ENCODE measurements at regions not wholly inside any gene's neighbourhood (a gene's known extent, or its start where the extent isn't known, plus 50 kb on each side); places are given as distances from the start of the nearest gene placed in this dataset.
"Not testable (repeated sequence)": the region's sequence is repeated elsewhere in the genome, so short reads cannot be mapped to it uniquely, and the experiment has no call there.

DNA sequence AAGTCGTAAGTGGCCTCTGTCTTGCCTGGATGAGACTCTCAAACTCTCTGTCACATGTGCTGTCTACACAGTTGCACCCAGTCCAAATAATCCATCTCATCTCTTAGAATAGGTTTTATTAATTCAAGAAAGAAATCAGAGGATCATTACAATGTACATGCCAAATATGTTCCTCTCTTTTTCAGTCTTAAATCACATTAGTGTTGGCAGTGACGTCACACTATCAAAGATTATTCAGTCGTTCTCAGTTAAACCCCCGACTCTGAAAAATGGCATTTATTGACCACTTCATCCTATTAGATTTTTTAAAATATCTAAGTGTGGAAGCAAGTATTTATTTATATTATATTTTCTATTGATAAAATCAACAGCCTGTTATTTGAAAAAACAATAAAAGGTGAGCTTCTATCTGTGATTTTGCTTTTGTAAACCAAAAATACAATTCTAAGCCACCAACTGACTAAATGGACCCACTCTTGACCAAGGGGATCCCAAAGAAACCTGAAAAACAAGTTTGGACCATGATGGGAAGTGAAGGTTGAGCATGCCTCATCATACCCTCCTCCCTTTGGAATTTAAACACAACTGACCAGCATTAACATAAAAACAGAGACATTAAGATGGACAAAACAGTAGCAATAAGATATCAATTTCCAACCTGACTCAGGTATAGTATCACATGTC is 1894.4 kb upstream of the LRRTM1 start:
- no peaks in the 10 kb centered on the region; the same call in 1 of the 2 replicates for H3K4me1 ChIP-seq (ENCODE audit: insufficient read depth, low read length)
- no peak overlapping the region for H3K9ac ChIP-seq (ENCODE audit: low read depth, low read length)
- no peaks in the 10 kb centered on the region for H3K9me3 ChIP-seq (ENCODE audit: control insufficient read depth, insufficient read depth, low read length)
- no peaks in the 10 kb centered on the region for H3K36me3 ChIP-seq (ENCODE audit: insufficient read depth, low read length)

DNA sequence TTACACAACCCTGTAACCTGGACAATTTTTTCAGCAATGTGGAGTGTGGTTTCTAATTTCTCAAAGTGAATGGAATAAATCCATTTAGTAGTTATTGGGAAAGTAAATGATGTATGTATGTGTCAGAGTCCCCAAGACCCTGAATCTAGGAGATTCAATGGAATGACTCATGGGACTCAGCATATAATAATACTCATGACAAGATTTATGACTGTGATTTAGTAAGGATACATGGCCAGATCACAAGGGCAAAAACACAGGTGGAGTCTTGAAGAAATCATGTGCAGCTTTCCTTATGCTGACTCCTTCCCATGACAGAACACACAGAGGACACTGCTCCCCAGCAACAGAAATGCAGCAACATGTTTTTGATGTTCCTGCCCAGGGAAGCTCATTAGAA is 1877.7 kb upstream of the LRRTM1 start:
- no peak overlapping the region for H3K9ac ChIP-seq (ENCODE audit: low read depth, low read length)
- no peaks in the 10 kb centered on the region for H3K36me3 ChIP-seq (ENCODE audit: insufficient read depth, low read length)
- H3K9me3 ChIP-seq (ENCODE audit: control insufficient read depth, insufficient read depth, low read length): no peaks in the 10 kb centered on the region
- no peaks in the 10 kb centered on the region for H3K4me1 ChIP-seq (ENCODE audit: insufficient read depth, low read length)

DNA sequence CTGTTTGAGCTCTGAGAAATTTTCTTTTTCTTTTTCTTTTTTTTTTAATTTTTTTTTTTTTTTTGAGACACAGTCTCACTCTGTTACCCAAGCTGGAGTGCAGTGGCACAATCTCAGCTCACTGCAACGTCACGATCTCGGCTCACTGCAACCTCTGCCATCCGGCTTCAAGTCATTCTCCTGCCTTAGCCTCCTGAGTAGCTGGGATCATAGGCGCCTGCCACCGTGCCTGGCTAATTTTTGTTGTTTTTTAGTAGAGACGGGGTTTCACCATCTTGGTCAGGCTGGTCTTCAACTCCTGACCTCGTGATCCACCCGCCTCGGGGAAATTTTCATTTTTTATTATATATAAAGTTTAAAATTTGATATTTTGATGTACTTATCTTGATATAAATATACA is 1870.7 kb upstream of the LRRTM1 start:
- not testable (repeated sequence) for H3K9me3 ChIP-seq (ENCODE audit: control insufficient read depth, insufficient read depth, low read length); H3K4me1 ChIP-seq (ENCODE audit: insufficient read depth, low read length); H3K9ac ChIP-seq (ENCODE audit: low read depth, low read length); H3K36me3 ChIP-seq (ENCODE audit: insufficient read depth, low read length)

DNA sequence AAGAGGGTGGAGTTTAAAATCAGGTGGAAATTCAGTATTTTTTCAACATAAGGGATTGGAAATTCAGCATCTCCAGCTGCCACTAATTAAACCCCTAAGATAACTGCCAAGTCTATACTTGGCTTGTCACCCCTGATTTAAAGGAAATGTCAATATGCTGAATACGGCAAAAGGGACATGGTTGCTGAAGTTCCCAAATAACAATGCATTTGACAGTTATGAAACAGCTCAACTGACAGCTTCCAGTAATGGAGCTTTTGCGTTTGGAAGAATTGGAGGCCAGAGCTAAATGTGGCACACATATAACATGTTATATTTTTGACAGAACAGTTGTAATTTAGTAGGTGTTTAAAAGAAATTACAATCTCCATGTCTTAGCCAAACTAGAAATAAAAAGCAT is 1867.9 kb upstream of the LRRTM1 start:
- H3K9ac ChIP-seq (ENCODE audit: low read depth, low read length): no peak overlapping the region

DNA sequence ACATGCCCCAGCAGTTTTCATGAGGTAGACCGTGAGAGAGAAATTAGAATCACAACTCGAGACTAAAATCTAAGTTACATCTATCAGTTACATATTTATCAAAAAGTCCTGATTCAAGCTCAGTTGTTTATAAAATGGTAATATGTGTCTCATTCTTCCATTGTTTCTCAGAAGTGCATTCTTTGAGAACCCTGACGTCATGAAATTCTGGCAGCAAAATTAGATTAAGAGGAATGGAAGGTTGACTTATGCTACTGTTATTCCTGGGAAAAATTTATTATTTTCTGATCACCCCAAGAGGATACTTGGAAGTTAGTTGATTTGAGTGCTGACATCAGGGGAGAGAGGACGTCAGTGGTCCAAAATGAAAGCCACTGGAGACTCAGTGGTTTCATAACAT is 1864.8 kb upstream of the LRRTM1 start:
- H3K4me1 ChIP-seq (ENCODE audit: insufficient read depth, low read length): no peaks in the 10 kb centered on the region
- no peak overlapping the region for H3K9ac ChIP-seq (ENCODE audit: low read depth, low read length)
- H3K9me3 ChIP-seq (ENCODE audit: control insufficient read depth, insufficient read depth, low read length): no peaks in the 10 kb centered on the region
- no peaks in the 10 kb centered on the region for H3K36me3 ChIP-seq (ENCODE audit: insufficient read depth, low read length)

More for the DNA sequence above, 1867.9 kb upstream of the LRRTM1 start:
- Histone ChIP-seq H3K4me1 (ENCODE audit: insufficient read depth, low read length) (no peaks in the 10 kb centered on the region), H3K9me3 (ENCODE audit: control insufficient read depth, insufficient read depth, low read length) (no peaks in the 10 kb centered on the region), H3K36me3 (ENCODE audit: insufficient read depth, low read length) (no peaks in the 10 kb centered on the region)

DNA sequence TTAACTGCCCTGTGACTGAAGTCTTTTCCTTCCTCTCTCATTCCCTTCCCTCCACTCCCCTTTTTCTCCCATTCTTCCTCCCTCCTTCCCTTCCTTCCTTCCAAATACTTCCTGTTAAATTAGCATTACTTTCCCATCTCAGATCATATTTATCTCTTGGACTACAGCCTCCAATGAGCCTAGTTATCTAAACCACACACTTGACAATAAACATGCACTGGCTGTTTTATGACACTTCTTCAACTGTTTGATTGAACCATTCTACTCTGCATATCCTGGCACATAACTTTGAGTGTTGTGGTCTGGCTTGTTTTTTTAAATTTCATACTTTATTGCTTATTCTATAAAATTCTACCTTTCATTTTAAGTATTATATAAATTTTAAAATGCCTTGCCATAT is 1860.8 kb upstream of the LRRTM1 start:
- Histone ChIP-seq H3K36me3 (ENCODE audit: insufficient read depth, low read length) (no peaks in the 10 kb centered on the region), H3K4me1 (ENCODE audit: insufficient read depth, low read length) (no peaks in the 10 kb centered on the region), H3K9me3 (ENCODE audit: control insufficient read depth, insufficient read depth, low read length) (no peaks in the 10 kb centered on the region), H3K9ac (ENCODE audit: low read depth, low read length) (no peak overlapping the region)

DNA sequence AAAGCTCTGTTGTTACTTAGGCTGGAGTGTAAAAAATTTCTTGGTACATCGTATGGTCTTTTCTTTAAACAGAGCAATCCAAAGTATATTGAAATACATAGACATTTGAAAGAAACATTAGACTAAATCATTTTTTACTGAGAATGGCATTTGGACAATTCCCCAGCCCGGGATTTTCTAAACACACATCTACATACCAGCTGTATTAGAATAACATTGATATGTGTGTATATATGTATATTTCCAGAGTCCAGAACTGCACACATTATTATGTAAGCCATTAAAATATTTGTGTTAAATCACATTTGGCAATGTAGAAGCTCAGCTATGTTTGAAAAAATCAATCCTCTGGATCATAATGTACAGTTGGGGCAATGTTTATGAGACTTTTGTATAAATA is 1853.6 kb upstream of the LRRTM1 start:
- Histone ChIP-seq H3K36me3 (ENCODE audit: insufficient read depth, low read length) (no peaks in the 10 kb centered on the region), H3K4me1 (ENCODE audit: insufficient read depth, low read length) (no peaks in the 10 kb centered on the region), H3K9me3 (ENCODE audit: control insufficient read depth, insufficient read depth, low read length) (no peaks in the 10 kb centered on the region), H3K9ac (ENCODE audit: low read depth, low read length) (no peak overlapping the region)

DNA sequence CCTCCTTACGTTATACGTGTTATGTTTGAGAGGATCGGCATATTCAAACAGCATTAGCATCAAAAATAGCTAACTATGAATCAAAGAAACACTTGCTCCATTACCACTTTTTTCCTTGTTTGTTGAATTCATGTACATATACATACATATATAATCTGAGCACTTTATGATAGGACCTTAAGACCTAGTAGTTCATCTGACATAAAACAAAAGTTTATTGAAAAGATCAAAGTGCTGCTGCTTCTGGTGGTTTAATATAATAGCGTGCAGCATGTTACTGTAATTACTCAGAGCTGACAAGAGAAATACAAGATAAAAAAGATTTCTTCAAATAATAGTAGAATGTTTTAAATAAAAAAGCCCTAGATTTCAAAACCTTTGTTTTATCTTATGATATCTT is 1850.9 kb upstream of the LRRTM1 start:
- H3K9me3 ChIP-seq (ENCODE audit: control insufficient read depth, insufficient read depth, low read length): no peaks in the 10 kb centered on the region
- no peak overlapping the region for H3K9ac ChIP-seq (ENCODE audit: low read depth, low read length)
- H3K36me3 ChIP-seq (ENCODE audit: insufficient read depth, low read length): no peaks in the 10 kb centered on the region
- no peaks in the 10 kb centered on the region for H3K4me1 ChIP-seq (ENCODE audit: insufficient read depth, low read length)

DNA sequence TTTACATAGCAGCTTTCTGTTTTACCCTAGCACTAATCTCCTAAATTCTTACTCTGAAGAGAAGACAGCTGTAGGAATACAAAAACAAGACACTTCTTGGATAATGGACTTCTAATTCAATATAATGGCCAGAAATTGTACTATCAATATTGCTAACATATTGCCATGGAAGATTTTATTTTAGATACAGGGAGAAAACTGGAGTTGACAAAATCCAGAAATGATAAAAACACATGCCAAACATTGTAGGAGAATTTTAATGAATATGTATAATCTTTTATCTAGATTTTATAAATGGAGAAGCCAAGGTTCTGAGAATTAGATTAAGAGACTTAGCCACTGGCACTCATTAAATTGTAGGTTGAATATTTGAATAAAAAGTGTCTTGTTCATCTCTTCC is 1838.8 kb upstream of the LRRTM1 start:
- H3K9me3 ChIP-seq (ENCODE audit: control insufficient read depth, insufficient read depth, low read length): peaks cover 5% of the 10 kb centered on the region; the same call in 1 of the 2 replicates
- H3K9ac ChIP-seq (ENCODE audit: low read depth, low read length): no peak overlapping the region
- no peaks in the 10 kb centered on the region for H3K4me1 ChIP-seq (ENCODE audit: insufficient read depth, low read length)
- no peaks in the 10 kb centered on the region for H3K36me3 ChIP-seq (ENCODE audit: insufficient read depth, low read length)

DNA sequence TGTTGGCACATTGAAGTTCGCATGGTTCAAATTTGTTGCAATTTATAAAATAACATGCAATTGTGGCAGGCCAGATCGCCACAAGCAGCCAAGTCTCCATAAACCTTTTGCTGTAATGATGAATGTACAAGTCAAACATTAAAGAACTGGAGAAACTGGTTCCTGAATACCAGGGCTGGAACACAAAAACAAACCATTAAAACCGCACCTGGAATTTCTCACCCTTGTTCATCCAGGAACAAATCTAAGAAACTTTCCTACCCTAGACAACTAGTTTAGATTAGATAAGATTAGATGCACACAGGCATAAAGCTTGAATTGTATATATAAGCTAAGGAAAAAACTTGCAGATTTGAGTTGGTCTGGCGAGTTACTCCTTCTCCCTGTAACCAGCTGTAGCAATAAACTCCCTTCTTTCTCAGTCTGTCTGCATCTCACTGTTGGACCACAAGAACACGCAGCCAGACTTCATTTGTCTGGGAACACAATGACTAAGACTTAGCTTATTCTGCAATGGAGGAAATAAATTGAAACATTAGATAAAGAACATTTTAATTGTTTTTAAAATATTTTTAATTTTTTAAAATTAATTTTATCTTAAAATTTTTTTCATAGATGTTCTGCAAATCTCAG is 1835.5 kb upstream of the LRRTM1 start:
- Histone ChIP-seq H3K36me3 (ENCODE audit: insufficient read depth, low read length) (no peaks in the 10 kb centered on the region), H3K9me3 (ENCODE audit: control insufficient read depth, insufficient read depth, low read length) (peaks cover 5% of the 10 kb centered on the region; the same call in 1 of the 2 replicates)

DNA sequence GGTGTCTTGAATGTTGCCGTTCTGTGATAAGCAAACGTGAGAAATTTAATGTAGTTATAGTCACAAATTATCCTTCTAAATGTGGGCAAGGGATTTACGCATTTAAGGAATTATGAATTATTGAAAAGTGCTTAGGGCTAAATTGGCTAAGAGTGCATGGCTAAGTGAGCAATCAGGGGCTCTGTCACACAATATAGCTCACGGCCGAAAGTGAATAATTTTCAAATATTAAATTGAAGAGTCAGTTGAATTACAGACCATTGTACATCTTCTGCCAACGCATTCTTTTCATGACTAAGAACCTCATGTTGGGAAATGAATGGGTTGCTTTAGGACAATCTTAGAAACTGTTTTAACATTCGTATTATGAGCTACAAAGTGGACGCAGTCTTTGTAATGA is 1832.9 kb upstream of the LRRTM1 start:
- Histone ChIP-seq H3K4me1 (ENCODE audit: insufficient read depth, low read length) (no peaks in the 10 kb centered on the region), H3K9ac (ENCODE audit: low read depth, low read length) (no peak overlapping the region), H3K36me3 (ENCODE audit: insufficient read depth, low read length) (no peaks in the 10 kb centered on the region), H3K9me3 (ENCODE audit: control insufficient read depth, insufficient read depth, low read length) (peaks cover 5% of the 10 kb centered on the region; the same call in 1 of the 2 replicates)

More for the DNA sequence above, 1835.5 kb upstream of the LRRTM1 start:
- no peaks in the 10 kb centered on the region for H3K4me1 ChIP-seq (ENCODE audit: insufficient read depth, low read length)
- no peak overlapping the region for H3K9ac ChIP-seq (ENCODE audit: low read depth, low read length)

DNA sequence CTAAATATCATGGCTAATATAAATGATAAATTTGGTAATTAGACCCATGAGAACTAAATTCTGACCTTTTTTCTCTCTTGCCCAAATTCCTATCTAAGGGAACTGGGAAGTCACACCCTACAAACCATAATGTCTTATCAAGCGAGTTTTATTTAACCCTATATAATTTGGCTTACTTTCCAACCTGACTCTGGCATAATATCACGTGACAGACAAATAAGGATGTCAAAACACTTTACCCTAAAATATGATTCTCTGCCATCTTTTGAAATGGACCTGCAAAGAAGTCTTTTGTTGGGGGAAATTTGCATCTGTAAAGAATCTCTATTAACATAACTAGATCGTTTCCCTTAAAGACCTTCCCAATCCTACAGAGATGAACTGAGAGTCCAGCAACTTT is 1823.5 kb upstream of the LRRTM1 start:
- Histone ChIP-seq H3K36me3 (ENCODE audit: insufficient read depth, low read length) (no peaks in the 10 kb centered on the region), H3K9ac (ENCODE audit: low read depth, low read length) (no peak overlapping the region), H3K9me3 (ENCODE audit: control insufficient read depth, insufficient read depth, low read length) (peaks cover 10% of the 10 kb centered on the region), H3K4me1 (ENCODE audit: insufficient read depth, low read length) (no peaks in the 10 kb centered on the region)

DNA sequence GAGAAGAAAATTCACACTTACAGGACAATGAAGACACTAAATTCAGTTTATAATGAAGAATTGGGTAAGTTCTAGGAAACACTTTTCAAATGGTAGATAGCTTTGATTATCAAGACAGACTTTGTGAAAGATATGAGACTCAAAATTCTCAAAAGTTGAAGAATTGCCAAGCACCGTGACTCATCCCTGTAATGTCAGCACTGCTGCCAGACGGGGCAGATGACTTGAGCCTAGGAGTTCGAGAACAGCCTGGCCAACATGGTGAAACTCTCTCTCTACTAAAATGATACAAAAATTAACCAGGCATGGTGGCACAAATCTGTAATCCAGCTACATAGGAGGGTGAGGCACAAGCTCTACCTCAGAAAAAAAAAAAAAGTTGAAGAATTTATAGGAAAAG is 1820.1 kb upstream of the LRRTM1 start:
- no peaks in the 10 kb centered on the region for H3K36me3 ChIP-seq (ENCODE audit: insufficient read depth, low read length)
- H3K9me3 ChIP-seq (ENCODE audit: control insufficient read depth, insufficient read depth, low read length): peaks cover 7% of the 10 kb centered on the region; the same call in 1 of the 2 replicates
- H3K9ac ChIP-seq (ENCODE audit: low read depth, low read length): no peak overlapping the region
- H3K4me1 ChIP-seq (ENCODE audit: insufficient read depth, low read length): no peaks in the 10 kb centered on the region

DNA sequence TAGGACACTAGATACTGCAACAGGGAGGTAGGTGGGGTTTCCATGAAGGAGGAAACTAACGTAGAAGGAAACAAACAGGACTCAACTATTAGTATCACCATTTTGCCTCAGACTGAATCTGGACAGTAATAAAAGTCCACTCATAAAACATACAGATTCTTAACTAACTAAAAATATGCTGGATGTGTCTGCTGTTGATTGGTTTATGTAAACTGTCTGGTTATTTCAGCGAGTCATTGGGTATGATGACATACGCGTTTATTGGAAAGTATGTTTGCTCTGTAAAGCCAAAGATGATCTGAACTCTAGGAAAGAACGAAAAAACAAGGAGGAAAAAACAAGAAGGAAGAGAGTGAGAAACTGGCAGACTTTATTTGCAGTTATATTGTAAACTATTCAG is 1816.1 kb upstream of the LRRTM1 start:
- Histone ChIP-seq H3K9me3 (ENCODE audit: control insufficient read depth, insufficient read depth, low read length) (no peaks in the 10 kb centered on the region), H3K4me1 (ENCODE audit: insufficient read depth, low read length) (no peaks in the 10 kb centered on the region), H3K9ac (ENCODE audit: low read depth, low read length) (no peak overlapping the region), H3K36me3 (ENCODE audit: insufficient read depth, low read length) (no peaks in the 10 kb centered on the region)

DNA sequence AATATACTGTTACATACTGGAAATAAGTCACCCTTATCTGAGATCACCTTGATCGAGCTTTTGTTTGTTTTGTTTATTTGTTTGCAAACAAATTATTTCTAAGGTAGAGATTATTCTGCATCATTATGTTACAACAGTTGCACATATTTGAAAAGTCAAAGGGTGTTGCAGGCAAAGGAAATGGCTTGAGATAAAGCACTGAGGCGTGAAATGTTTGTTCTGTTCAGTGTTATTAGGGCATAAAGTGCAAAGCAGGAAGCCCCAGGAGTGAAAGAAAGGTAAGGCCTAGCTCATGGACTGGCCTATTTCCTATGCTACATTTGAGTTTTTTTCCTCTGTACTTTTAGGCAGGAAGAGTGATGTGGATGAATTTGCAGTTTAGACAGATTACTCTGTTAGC is 1815.6 kb upstream of the LRRTM1 start:
- H3K36me3 ChIP-seq (ENCODE audit: insufficient read depth, low read length): no peaks in the 10 kb centered on the region
- H3K4me1 ChIP-seq (ENCODE audit: insufficient read depth, low read length): no peaks in the 10 kb centered on the region
- H3K9ac ChIP-seq (ENCODE audit: low read depth, low read length): no peak overlapping the region
- no peaks in the 10 kb centered on the region for H3K9me3 ChIP-seq (ENCODE audit: control insufficient read depth, insufficient read depth, low read length)
